HG02884 (cell line): ENCODE measurements at regions not wholly inside any gene's neighbourhood (a gene's known extent, or its start where the extent isn't known, plus 50 kb on each side); places are given as distances from the start of the nearest gene placed in this dataset.

Experiments used
- ATAC-seq: cut with Tn5 transposase; IDR thresholded peaks from one replicate; pipeline ENCODE4 v1.9.1; 2021; ENCODE audit warnings: mild to moderate bottlenecking, moderate library complexity; ENCODE audit not compliant: unreplicated experiment

DNA sequence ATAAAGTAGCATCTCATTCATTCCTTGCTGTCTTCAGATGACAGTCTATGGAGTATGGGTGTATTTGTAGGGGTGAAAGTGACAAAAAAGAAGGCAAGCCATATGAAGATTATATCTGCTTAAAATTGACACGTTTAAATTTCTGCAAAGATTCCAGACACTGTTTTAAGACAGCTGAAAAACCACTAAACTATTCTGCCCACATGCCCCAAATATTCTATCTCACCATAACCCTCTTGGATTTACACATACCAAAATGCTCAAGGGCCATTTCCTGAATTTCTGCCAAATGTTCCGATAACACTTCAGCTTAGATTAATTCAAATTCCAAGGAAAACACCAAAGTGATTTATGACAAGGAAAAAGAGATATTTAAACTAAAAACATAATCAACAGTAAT lies 99.9 kb upstream of the IL6 start:
- ATAC-seq = no peak

- no peak for ATAC-seq
Observed at GRCh38 chr7:22625251-22625650, 101.7 kb upstream of the IL6 start.

GRCh38 chr7:22624781-22625180 lies 102.2 kb upstream of the IL6 start:
- no peak for ATAC-seq

DNA sequence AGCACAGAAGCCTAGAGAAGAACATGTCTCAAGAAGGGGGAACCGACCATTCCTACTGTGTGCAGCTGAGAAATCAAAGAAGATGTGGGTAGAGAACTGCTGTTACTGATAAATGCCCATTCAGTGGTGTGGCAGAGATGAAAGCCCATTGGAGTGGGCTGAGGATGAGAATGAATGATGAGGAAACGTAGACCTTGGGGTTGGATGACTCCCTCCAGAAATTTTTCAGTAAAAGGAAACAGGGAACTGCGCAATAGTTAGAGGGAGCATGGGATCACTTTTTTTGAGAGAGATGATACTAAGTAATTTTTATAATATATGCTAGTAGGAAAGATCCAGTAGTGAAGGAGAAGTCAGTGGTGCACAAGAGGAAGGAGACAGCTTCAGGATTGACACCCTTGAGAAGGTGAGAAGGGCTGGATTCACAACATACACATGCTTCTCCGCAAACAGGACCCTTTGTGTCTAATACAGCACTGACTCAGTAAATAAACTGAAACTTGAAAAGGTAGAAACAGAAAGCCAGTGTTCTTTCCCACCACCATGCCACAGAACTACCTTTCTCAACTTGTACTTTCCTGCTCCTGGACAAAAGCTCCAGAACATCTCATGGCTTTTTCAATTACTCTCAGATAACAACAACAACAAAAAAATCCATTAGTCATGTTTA lies 104.7 kb upstream of the IL6 start:
- ATAC-seq = no peak

DNA sequence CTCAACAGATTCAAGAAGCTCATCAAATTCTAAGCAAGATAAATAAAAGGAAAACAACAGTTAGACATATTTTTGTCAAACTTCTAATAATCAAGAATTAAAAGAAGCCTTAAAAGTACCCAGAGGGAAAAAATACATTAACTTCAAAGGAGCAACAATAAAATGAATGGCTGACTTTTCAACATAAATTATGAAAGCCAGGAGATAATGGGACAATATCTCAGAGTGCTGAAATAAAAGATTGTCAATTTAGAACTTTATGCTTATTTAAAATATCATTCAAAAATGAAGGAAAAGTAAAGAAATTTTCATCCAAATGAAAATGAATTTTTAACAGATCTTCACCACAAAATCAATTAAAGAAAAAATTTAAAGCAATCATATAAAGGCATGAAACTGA lies 108.5 kb upstream of the IL6 start:
- no peak for ATAC-seq

- no peak for ATAC-seq
Observed at GRCh38 chr7:22617166-22617565, 109.8 kb upstream of the IL6 start.

DNA sequence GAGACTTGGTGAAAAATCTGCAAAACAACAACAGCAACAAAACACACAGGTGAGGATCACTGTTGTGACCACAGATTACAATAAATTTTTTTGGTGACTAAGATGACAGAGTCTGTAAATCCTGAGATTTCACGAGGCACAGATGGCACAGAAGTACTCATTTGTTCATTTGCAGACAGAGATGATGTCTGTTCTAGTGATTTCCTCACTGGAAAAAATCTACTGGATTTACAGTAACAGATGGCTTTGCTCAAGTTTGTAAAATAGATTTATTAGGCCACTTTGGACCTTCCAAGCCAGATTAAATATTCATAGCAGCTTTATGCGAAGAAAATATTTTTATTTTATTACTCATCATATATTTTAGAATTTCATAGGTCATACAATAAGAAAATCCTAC lies 113.5 kb upstream of the IL6 start:
- no peak for ATAC-seq

DNA sequence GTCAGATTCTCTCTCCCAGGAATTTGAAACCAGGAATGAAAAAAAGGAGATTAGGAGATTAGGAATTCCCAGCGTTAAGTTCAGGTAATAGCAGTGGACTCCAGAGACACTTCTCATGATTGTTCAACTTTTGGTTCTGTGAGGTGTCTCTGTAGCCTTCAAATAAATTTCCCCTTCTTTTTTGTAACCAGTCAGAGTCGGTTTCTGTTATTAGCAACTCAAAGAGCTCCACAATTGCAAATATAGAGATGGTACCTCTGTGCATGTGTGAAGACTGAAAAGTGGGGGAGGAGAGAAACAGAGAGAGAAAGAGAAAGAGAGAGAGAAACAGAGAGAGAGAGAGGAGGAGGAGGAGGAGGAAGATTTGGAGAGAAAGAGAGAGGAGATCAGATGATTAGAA lies 112.8 kb upstream of the STEAP1B start:
- ATAC-seq = no peak

DNA sequence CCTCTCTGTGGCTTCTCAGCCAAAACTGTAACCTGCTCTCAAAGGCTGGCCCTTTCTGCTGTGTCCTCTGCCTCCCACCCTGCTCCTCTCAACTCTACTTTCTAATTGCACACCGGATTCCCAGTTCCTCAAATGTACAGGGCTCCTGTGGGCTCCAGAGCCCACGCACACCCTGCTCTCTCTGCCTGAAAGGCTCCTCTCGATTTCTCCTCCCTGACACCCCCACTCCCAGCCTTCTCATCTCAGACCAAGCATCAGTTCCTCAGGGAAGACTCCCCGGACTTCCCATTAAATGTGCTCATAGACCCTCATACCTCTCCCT lies 111.7 kb upstream of the STEAP1B start:
- ATAC-seq = peak; percentile 61

GRCh38 chr7:22610951-22611757 lies 111.2 kb upstream of the STEAP1B start:
- no peak for ATAC-seq

DNA sequence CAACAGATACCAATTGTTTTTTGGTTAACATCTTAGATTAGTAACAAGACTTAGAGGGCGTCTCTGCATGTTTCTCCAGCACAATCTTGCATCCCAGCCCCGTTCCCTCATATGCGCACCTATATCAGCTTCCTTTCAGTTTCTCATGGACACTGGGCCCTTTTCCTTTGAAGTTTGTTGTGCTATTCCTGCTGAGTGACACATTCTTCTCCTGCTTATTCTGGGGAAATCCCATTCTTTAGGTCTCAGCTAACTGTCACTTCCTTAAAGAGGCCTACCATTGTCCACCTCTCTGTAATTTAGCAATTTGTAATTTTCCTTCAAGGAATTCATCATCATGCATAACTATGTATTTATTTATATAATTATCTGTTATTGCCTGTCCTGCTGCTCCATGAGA lies 110.3 kb upstream of the STEAP1B start:
- no peak for ATAC-seq

- ATAC-seq = no peak
Observed at GRCh38 chr7:22607180-22607579, 107.2 kb upstream of the STEAP1B start.

DNA sequence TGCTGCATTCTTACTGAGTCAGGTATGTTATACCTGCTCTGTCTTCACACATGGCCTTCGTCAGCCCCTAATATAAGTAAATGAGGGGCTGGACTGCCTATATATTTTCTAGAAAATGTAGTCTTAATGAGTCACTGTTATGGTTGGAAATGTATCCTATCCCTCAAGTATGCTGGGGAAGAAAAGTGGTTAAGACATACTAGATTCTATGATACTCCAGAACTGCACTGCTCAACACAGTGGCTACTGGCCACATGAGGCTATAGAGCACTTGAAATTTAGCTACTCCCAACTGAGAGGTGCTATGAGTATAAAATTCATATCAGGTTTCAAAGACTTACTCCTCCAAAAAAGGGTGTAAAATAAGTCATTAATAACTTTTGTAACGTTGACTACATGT lies 104.3 kb upstream of the STEAP1B start:
- no peak for ATAC-seq

- ATAC-seq = no peak
Observed at GRCh38 chr7:22601812-22602565, 102.0 kb upstream of the STEAP1B start.

GRCh38 chr7:22601408-22601807 lies 101.4 kb upstream of the STEAP1B start:
- no peak for ATAC-seq

DNA sequence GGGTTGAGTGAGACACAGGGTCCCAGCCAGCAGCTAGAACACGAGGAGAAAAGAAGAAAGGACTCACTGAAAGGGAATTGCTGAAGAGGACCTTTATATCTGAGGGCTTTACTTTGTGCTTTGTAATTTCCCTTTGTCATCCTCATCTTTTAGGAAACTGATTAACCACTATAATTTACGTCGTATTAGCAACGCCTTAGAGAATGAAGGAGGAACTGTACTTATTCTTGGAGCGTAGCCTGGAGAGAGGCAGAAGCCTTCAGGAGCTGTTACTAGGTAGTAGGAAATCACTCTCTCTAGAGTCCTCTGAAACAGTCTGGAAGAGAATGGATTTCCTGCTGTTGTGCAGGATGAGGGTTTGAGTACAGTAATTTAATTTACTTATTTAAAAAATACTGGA lies 101.0 kb upstream of the STEAP1B start:
- no peak for ATAC-seq

GRCh38 chr7:22598318-22598920 lies 98.4 kb upstream of the STEAP1B start:
- no peak for ATAC-seq

DNA sequence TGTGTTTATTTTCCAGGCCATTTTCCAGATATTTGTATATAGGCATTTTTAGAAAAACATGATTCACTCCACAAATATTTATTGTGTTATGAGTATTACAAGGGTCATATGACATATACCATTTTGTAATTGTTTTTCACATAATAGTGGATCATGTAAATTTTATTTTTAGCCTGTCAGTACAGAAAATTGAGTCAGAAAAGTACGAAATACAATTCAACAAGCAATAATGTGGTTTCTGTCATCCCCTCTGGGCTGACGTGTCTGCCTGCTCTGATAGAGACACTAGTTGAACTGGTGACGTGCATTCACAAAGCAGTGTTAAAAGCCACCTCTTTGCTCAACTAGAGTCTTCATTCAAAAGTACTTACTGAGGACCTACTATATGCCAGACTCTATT lies 97.9 kb upstream of the STEAP1B start:
- no peak for ATAC-seq

GRCh38 chr7:22596763-22597400 lies 96.9 kb upstream of the STEAP1B start:
- ATAC-seq = no peak

DNA sequence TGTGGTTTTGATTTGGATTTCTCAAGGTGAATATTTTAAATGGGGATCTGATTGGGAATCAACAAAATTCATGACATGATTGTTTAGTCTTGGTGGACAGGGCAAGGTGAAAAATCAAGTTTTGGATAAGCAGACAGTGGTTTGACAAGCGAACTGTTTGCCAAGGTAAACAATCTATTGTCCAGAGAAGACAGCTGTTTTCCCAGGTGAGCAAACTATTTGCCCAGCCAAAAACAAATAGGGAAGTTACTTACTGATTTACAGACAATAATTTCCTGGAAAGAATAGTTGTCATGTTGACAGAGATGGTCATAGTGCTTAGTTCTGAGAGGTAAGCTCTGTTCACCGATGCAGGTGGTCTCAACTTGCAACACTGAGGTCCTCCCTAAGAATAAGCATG lies 94.0 kb upstream of the STEAP1B start:
- no peak for ATAC-seq

DNA sequence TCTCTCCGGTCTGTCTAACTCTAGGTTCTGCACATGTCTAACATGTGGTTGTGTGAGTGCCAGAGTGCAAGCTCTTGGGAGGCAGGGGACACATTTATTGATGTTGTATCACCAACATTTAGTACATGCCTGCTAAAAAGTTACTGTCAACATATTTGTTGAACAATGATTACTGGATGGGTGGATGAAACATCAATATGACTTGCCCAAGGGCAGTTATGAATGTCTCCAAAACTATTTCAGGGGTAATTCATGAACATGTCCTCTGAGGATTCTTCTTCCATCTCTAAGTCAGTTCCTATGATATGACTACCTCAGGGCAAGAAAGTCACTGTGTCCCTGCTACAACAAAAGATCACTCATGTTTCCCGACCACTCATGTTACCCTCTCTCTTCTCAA lies 91.3 kb upstream of the STEAP1B start:
- ATAC-seq = no peak
